ENCODE measurements at regions not wholly inside any gene's neighbourhood (a gene's known extent, or its start where the extent isn't known, plus 50 kb on each side); places are given as distances from the start of the nearest gene placed in this dataset.
A peak's percentile ranks its signal among the peaks of the same experiment; 100 is the strongest.
"Not testable (repeated sequence)": the region's sequence is repeated elsewhere in the genome, so short reads cannot be mapped to it uniquely, and the experiment has no call there.

DNA sequence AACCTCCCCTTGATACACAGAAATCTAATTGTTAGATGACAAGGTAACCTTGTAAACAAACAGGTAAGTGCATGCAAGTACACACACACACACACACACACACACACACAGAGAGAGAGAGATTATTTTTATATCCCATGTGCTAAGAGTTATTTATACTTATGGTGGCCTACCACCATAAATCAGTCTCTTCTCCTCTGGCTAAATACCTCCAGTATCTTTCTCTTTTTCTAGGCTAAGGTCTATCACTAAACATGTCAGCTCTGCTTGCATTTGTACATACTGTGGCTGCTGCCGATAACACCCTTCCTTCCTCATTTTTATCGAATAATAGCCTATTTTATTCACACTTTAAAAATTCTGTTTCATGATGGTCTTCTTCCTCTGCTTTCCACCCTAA is 172.4 kb downstream of the CNTN3 start:
- intact Hi-C loops (cut with DNase I): no loop called here
- ATAC-seq: no peak
- DNase-seq (ENCODE audit: low spot score): no peak

DNA sequence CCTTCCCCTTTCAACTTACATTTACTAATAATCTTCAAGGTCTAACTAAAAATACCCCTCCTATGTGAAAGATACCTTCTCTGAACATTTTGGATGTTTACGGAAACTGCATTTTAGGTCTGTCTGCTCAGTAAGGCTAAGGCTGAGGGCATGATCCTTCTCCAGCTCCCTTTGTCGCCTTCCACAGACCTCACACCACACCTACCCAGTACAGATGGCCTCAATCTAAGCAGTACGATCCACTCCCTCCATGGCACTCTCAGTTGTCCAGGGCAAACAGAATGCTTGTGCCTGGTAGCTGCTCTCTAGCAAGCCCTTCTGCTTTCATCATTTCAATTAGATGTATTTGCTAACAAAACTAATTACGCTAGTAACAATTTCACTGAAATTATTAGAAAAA is 178.3 kb downstream of the CNTN3 start:
- no peak for DNase-seq (ENCODE audit: low spot score)
- no peak for ATAC-seq
- intact Hi-C loops (cut with DNase I): no loop called here

DNA sequence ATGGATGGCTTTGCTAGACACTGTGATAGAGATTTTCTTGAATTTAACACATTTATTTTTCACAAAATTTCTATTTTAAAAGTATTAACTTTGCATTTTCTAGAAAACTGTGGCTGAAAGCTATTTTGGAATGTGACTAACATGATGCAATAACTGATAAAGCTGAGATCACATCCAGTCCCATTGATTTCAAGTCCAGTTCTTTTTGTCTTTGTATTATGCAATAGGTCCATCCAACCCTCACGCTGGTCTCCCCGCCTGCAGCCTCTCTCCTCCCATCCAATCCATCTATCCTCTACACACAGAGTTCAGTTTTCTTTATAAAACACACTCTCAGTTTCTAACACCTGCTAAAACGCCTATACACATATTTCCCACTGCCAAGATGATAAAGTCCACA is 178.8 kb downstream of the CNTN3 start:
- intact Hi-C loops (cut with DNase I): no loop called here
- ATAC-seq (no peak), DNase-seq (ENCODE audit: low spot score) (no peak)

DNA sequence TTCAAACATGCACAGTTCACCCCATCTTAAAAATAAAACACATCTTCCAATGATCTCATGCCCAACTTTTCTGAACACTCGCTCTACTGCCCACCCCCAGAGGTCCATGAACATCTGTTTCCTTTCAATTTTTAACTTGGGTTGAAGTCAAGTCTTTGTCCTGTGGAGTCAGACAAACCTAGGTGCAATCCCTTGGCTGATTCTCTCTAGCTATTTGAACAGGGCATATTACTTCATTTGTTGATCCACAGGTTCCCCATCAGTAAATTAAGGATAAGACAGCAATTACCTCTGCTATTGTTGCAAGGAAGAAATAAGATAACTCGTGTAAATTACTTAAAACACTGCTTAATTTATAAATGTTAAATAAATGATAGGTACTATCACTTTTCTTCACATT is 180.1 kb downstream of the CNTN3 start:
- ATAC-seq: no peak
- intact Hi-C loops (cut with DNase I): no loop called here
- DNase-seq (ENCODE audit: low spot score): no peak

DNA sequence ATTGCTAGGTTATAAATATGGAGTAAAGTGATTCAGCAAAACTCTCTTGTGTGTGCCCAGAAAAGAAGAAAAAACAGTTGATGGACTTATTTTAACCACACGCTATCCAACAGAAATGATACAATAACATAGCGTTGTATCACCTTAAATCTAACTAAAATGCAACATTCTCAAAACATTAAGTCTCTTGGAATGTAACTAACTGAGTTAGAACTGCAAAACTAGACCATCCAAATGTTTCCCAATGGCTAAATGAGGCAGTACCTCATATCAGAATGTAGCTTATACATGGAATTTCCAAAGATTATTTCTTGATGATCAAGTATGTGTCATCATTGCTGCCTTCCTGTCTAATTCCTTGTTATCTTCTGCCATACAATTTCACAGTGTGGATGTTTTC is 187.9 kb downstream of the CNTN3 start:
- no peak for ATAC-seq
- intact Hi-C loops (cut with DNase I): no loop called here

DNA sequence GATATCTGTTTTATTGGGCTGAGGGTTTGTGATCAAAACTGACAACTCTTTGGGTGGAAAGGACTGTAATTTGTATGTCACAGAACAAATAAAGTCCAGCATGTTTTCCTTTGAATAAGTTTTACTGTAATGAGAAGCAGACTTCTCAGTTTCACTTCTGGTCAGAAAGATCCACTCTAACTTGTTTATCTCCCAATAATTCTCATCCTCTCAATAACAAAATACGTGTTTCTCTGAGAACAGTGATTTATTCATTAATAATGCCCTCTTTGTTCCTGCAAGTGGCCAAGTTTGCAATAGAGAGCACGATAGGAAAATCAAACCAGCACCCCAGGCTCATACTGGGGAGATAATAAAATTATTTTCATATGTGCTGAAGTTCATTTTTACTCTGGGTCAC is 190.6 kb downstream of the CNTN3 start:
- intact Hi-C loops (cut with DNase I): no loop called here
- DNase-seq (ENCODE audit: low spot score) (no peak), ATAC-seq (peak; percentile 61)

More for the DNA sequence above, 187.9 kb downstream of the CNTN3 start:
- DNase-seq (ENCODE audit: low spot score): no peak

DNA sequence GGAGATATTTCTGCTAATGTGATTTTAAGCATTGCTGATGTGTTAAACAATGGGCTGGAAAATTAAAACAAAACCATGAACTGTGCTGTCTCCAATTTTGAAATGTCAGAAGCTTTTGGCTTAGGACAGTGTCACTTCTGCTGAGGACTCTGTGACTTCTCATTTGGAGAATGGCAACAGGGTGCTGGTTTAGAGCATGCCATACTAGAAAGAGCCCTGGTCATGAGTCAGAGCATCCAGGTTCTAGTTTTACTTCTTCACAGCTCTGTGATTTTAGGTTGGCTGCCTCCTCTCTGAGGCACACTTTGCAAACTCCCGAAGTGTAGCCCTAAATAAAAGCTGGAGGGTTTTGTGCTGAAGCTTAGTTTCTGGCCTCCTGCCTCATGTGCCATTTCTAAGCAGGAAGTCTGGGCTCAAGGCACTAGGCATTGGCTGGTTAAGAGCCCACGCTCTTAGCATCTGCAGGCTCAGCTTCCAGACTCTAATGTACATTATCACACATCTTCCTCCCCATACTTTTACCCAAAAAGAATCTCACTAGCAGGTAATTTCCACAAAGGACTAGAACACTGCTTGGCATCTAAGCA is 193.8 kb downstream of the CNTN3 start:
- intact Hi-C loops (cut with DNase I): no loop called here
- DNase-seq (ENCODE audit: low spot score) (no peak), ATAC-seq (no peak)

DNA sequence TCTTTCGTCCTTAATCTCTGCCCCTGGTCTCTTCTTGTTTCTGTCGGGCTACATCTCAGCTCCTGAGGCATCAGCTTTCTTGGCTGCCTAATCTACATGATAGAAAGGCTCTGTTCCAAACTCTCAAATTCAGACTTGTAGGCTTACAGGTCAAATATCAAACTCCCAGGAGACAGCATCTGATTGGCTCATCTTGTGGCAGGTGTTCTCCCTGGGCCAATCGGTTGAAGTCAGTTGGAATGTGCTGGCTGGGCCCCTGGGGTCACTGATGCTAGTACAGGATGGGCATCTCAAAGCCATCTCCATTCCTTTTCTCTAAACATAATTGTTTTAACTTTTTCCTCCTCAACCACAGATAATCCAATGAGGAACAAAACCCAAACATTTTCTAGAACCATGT is 198.7 kb downstream of the CNTN3 start:
- no peak for DNase-seq (ENCODE audit: low spot score)
- ATAC-seq: no peak
- intact Hi-C loops (cut with DNase I): no loop called here

DNA sequence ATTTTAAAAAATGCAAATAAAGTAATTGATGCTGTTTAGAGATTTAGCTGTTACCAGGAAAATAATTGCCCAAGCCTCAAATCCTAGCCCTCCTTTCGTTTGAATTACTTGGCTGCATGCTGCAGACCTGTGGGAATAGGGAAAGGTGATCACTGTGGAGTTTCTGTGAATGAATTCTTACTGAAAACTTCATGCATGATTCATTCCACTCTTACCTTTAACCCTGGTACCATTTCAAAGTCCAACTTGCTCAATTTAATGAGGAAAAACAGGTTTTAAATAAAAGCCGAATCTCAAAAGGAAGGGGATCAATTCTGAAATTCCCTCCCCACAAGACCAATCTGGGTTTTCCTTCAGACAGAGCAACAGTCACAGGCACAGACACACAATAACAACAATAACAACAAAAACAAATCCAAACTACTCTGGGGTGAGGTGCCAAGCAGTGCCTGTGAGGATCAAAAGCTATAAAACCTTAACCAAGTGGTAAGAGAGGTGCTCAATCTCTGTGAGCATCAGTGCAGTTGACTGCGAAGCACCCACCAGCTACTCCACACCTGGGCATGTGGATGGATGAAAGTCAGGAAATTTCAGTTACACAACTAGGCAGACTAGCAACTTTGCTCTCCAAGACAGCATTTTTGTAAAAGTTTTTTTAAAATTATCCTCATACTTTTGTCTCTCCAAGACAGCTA is 200.8 kb downstream of the CNTN3 start:
- no peak for ATAC-seq
- no peak for DNase-seq (ENCODE audit: low spot score)
- intact Hi-C loops (cut with DNase I): no loop called here

DNA sequence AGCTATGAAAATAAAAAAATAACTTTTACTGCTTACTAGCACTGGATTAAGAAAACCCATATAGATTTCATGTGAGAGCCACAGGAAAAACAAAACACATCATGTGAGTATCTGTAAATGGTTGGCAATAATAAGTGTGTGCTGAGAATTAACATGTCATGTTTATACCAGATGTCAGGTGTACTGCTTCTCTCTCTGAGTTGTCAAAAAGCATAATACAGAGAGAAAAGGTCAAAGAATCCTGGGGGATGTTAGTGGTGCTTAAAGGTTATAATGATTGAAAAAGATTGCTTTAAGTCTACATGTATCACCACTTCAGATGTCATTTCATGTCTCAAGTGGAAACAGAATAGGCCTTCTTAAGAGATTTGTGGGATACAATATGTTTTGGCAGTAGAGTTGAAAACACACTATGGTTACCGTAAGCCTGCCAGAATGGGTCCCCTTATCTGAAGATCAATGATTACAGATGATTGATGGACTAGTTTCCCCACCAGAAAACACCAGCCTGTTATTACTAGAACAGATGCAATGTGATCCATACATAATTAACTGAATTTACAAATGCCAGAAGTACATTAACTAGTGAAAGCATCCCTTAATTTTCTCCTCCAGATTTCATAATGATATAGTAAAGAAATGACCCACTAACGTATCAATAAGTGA is 204.1 kb downstream of the CNTN3 start:
- intact Hi-C loops (cut with DNase I): no loop called here
- ATAC-seq (no peak), DNase-seq (ENCODE audit: low spot score) (no peak)

DNA sequence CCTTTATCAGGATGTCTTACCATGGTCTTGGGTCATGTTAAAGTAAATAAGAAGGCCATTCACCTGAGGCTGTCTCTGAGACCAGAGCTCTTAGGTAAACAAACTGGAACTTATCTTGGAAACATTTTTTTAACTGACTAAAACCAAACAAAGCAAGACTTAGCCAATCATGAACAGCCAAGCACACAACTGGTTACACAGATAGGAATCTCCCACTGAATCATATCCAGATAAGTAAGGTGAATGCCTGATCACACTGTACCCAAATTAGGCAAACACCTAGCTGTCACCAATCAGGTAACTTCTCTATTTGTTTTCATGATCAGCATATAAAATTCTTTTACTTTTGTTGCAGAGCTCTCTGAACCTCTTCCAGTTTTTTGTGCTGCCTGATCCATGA is 205.4 kb downstream of the CNTN3 start:
- DNase-seq (ENCODE audit: low spot score): no peak
- ATAC-seq: no peak
- intact Hi-C loops (cut with DNase I): no loop called here

DNA sequence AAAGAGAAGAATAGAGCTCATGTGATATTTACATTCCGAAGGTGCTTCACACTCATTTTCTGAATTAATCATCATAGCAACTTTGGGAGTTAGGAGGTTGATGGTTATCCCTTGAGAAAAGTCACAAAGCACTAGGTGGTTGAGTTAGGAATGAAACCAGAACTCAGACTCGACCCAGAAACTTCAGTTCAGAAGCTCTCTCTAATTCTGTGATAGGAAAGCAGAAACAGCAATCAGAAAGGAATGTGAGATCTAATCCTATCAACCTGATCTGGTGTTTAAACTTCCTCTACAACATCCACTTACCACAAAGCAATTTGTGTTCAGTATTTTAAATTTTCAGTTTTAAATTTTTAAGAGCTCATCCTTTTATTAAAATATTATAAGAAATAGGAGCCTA is 211.2 kb downstream of the CNTN3 start:
- ATAC-seq (no peak), DNase-seq (ENCODE audit: low spot score) (no peak)
- intact Hi-C loops (cut with DNase I): no loop called here

DNA sequence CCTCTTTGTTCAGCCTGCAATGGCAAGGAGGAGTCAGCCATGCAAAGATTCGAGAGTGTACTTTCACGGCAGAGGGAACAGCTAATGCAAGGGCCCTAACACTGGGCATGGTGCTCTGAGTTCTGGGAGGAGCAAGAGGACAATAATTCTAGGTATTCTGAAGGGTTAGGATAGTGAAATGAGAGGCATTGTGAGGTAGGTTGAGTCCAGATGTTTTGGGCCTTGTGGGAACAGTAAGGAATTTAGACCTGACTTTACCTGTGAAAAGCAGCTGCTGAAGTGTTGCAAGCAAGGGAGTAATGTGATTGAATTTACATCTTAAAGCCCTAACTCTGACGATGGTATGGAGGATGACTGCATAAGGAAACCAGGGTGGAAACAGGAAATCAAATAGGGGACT is 211.6 kb downstream of the CNTN3 start:
- no peak for DNase-seq (ENCODE audit: low spot score)
- no peak for ATAC-seq
- intact Hi-C loops (cut with DNase I): no loop called here

DNA sequence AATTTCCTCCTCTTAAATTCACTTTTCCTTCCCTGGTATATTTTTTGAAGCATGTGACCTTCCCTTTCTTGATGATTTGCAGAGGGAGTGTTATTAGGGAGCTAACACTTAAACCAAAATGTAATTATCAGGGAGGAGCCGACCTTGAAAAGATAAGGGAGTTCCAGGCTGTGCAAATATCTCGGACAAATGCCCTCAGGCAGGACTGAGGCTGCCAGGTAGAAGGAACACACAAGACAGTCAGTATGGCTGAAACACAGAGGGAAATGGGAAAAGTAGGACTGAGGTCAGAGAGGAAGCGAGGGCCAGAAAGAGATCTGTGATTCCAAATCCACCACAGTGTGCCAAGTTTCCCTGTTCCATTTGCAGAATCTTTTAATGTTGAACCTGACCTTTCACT is 221.0 kb downstream of the CNTN3 start:
- DNase-seq (ENCODE audit: low spot score): no peak
- intact Hi-C loops (cut with DNase I): no loop called here
- no peak for ATAC-seq

DNA sequence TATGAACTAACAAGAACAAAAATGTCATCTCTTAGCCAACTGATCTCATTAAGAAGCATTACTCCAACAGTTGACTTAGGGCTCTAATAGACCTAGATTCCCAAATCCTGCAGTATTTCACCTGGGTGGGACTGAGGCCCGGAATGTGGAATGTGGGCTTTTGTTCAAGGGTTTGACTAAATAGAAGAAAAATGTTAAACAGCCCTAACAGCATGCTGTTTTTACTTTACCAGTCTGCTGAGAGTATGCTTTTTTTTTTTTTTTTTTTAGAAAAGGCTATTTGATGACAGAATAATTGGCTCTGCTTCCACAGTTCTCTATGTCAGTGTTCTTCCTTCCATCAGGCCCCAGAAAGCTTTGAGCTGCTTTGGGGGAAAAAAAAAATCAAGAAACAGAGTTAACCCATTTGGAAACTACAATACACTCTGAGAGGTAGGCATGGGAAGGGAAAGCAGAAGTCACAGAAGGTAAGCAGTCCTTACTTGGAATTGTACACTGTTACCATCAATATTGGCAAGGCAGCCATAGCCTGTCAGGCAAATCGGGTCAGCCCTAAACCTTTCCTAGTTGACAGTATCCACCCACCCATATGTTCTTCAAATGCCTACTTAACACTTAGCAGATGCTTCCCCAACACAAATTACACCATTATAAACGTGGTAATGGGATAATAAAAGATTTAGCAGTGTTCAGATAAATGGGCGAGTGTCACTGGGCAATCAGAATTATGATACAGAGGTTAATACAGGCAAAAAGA is 224.2 kb downstream of the CNTN3 start:
- ATAC-seq (peak; percentile 26), DNase-seq (ENCODE audit: low spot score) (no peak)
- intact Hi-C loops (cut with DNase I): no loop called here

DNA sequence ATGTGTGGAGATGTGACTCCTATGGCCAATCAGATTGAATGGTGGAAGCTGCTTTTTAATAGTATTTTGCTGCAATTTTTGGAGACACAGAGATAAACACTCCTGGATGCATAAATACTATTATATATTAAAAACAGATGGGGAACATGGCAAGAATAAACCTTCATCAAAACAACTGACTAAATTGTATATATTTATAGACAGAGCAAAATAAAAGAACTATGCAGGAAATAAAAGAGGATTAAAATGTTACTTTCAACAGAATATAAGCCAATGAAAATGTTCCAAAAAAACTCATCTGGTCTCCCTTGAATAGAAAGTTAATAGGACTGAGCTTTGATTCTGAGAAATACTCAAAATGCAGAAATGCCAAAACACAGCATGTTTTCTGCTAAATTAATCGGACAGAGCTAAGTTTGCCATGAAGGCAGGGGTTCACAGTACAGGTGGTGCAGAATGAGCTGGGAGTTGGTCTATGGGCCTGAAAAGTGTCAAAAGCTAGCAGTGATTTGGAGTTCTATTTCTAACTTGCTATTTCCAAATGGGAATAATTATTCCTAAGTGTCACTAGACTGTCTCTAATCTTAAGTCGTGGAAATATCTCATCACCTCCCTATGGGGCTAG is 227.2 kb downstream of the CNTN3 start:
- ATAC-seq (no peak), DNase-seq (ENCODE audit: low spot score) (no peak)
- intact Hi-C loops (cut with DNase I): no loop called here

DNA sequence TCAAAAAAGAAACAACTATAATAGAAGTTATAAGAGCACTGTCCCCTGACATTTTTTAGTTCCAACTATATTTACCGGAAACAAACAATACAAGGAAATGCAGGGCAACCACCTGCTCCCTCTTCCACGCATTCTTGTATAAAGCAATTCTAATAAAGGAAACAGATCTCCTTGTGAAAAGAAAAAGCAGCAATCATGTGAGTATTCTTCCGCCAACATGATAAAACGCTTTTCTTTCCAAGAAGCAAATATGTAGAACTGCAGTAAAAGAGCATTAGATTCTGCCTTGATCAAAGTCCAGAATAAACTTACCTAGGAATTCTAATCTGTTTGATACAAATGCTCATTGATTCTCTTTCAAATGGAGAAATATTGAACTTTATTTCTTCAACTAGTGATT is 230.3 kb downstream of the CNTN3 start:
- intact Hi-C loops (cut with DNase I): no loop called here
- ATAC-seq (no peak), DNase-seq (ENCODE audit: low spot score) (no peak)

DNA sequence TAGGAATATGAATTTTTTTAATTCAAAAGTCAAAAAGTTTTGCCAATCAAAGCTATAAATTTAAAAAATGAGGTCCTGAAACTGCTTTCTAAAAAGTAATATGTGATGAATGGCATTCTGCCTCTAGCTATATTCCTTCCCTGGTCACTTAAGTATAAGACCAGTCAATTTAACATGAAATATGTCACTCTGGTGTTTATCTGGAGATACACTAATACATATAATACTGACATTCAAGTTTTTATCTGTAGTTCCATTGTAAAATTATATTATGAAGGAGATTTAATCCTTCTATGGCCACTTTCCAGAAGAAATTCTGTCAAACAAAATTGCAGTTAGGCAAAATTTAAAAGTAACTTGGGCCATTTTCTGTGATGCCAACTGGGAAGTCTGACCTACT is 236.8 kb downstream of the CNTN3 start:
- no peak for DNase-seq (ENCODE audit: low spot score)
- no peak for ATAC-seq
- intact Hi-C loops (cut with DNase I): no loop called here

DNA sequence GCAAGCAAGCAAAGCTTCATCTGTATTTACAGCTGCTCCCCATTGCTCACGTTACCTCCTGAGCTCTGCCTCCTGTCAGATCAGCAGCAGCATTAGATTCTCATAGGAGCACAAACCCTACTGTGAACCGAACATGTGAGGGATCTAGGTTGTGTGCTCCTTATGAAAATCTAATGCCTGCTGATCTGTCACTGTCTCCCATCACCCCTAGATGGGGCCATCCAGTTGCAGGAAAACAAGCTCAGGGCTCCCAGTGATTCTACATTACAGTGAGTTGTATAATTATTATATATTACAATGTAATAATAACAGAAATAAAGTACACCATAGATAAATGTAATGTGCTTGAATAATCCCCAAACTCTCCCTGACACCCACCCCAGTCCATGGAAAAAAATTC is 238.1 kb downstream of the CNTN3 start:
- ATAC-seq; intact Hi-C loops (cut with DNase I); DNase-seq (ENCODE audit: low spot score): not testable (repeated sequence)

DNA sequence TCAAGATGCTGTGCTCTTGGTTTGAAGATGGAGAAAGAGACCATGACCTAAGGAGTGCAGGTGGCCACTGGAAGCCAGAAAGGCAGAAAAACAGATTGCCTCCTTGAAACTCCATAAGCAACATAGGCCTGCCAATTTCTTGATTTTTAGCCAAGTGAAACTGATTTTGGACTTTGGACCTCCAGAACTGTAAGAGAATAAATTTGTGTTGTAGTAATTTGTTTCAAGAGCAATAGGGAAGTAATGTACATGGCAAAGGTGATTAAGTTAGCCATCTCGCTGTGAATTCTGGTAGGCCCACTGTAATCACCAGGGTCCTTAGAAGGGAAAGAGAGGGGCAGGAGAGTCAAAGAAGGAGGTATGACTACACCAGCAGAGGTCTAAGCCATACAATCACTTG is 238.8 kb downstream of the CNTN3 start:
- intact Hi-C loops (cut with DNase I): no loop called here
- ATAC-seq: no peak

More for the DNA sequence above, 238.8 kb downstream of the CNTN3 start:
- DNase-seq (ENCODE audit: low spot score): no peak

Measured in sciatic nerve (tissue), 2 donors.